ENCODE measurements at regions not wholly inside any gene's neighbourhood (a gene's known extent, or its start where the extent isn't known, plus 50 kb on each side); places are given as distances from the start of the nearest gene placed in this dataset.
"Not testable (repeated sequence)": the region's sequence is repeated elsewhere in the genome, so short reads cannot be mapped to it uniquely, and the experiment has no call there.

GRCh38 chr11:135002236-135002635, 590.2 kb upstream of the B3GAT1 start:
- ChIA-PET CTCF (interaction anchor here (1.0 kb wide), 1 partner anchor 144 kb away, joined by 3 read pairs; no protein-coding TSS in a partner anchor), POLR2A (no interaction called here)
- Mint-ChIP-seq H3K9me3 (ENCODE audit: unreplicated experiment) (peaks cover 43% of the 10 kb centered on the region), H3K36me3 (ENCODE audit: insufficient read depth, unreplicated experiment) (no peaks in the 10 kb centered on the region), H3K4me1 (ENCODE audit: insufficient read depth, unreplicated experiment) (no peaks in the 10 kb centered on the region), H3K4me3 (ENCODE audit: unreplicated experiment) (no peak overlapping the region), H3K27me3 (ENCODE audit: insufficient read depth, unreplicated experiment) (no peaks in the 10 kb centered on the region), H3K27ac (ENCODE audit: low read depth, unreplicated experiment) (no peak overlapping the region)
- BruUV-seq (replicated peaks): no TSS peak
- no peak for DNase-seq (ENCODE audit: unreplicated experiment)
- no peak for TF ChIP-seq CTCF (IDR thresholded peaks at IDR 0.05; ENCODE audit: unreplicated experiment)
- intact Hi-C loops (cut with micrococcal nuclease): no loop called here

- intact Hi-C loops (cut with micrococcal nuclease): no loop called here
- H3K27me3 Mint-ChIP-seq (ENCODE audit: insufficient read depth, unreplicated experiment): no peaks in the 10 kb centered on the region
- no peak for TF ChIP-seq CTCF (IDR thresholded peaks at IDR 0.05; ENCODE audit: unreplicated experiment)
- no peaks in the 10 kb centered on the region for H3K4me1 Mint-ChIP-seq (ENCODE audit: insufficient read depth, unreplicated experiment)
- H3K4me3 Mint-ChIP-seq (ENCODE audit: unreplicated experiment): no peak overlapping the region
- H3K9me3 Mint-ChIP-seq (ENCODE audit: unreplicated experiment): peaks cover 43% of the 10 kb centered on the region
- H3K36me3 Mint-ChIP-seq (ENCODE audit: insufficient read depth, unreplicated experiment): no peaks in the 10 kb centered on the region
- POLR2A ChIA-PET: no interaction called here
- no peak overlapping the region for H3K27ac Mint-ChIP-seq (ENCODE audit: low read depth, unreplicated experiment)
- no TSS peak for BruUV-seq (replicated peaks)
- no peak for DNase-seq (ENCODE audit: unreplicated experiment)
- CTCF ChIA-PET: interaction anchor here (1.0 kb wide), 1 partner anchor 144 kb away, joined by 3 read pairs; no protein-coding TSS in a partner anchor
Measured at GRCh38 chr11:135001581-135001980, 589.5 kb upstream of the B3GAT1 start.

- H3K27me3 Mint-ChIP-seq (ENCODE audit: insufficient read depth, unreplicated experiment); H3K4me1 Mint-ChIP-seq (ENCODE audit: insufficient read depth, unreplicated experiment); intact Hi-C loops (cut with micrococcal nuclease): not testable (repeated sequence)
Measured at GRCh38 chr11:135001065-135001464, 589.0 kb upstream of the B3GAT1 start.

GRCh38 chr11:134999590-134999989, 587.5 kb upstream of the B3GAT1 start:
- intact Hi-C loops (cut with micrococcal nuclease): no loop called here
- ChIA-PET CTCF (no interaction called here), POLR2A (no interaction called here)
- Mint-ChIP-seq H3K4me3 (ENCODE audit: unreplicated experiment) (no peak overlapping the region), H3K36me3 (ENCODE audit: insufficient read depth, unreplicated experiment) (no peaks in the 10 kb centered on the region), H3K9me3 (ENCODE audit: unreplicated experiment) (peaks cover 30% of the 10 kb centered on the region), H3K27ac (ENCODE audit: low read depth, unreplicated experiment) (no peak overlapping the region), H3K27me3 (ENCODE audit: insufficient read depth, unreplicated experiment) (no peaks in the 10 kb centered on the region), H3K4me1 (ENCODE audit: insufficient read depth, unreplicated experiment) (no peaks in the 10 kb centered on the region)
- no peak for TF ChIP-seq CTCF (IDR thresholded peaks at IDR 0.05; ENCODE audit: unreplicated experiment)
- BruUV-seq (replicated peaks): no TSS peak
- DNase-seq (ENCODE audit: unreplicated experiment): no peak

More at GRCh38 chr11:135001065-135001464, 589.0 kb upstream of the B3GAT1 start:
- BruUV-seq (replicated peaks); H3K27ac Mint-ChIP-seq (ENCODE audit: low read depth, unreplicated experiment); POLR2A ChIA-PET; DNase-seq (ENCODE audit: unreplicated experiment); H3K36me3 Mint-ChIP-seq (ENCODE audit: insufficient read depth, unreplicated experiment); H3K4me3 Mint-ChIP-seq (ENCODE audit: unreplicated experiment): not testable (repeated sequence)
- CTCF ChIA-PET: interaction anchor here (1.0 kb wide), 1 partner anchor 143 kb away, joined by 3 read pairs; no protein-coding TSS in a partner anchor
- H3K9me3 Mint-ChIP-seq (ENCODE audit: unreplicated experiment): peaks cover 42% of the 10 kb centered on the region

All from MCF 10A (cell line).